GM18870 (cell line): ENCODE measurements at regions not wholly inside any gene's neighbourhood (a gene's known extent, or its start where the extent isn't known, plus 50 kb on each side); places are given as distances from the start of the nearest gene placed in this dataset.

Experiments used
- ATAC-seq: cut with Tn5 transposase; IDR thresholded peaks from one replicate; pipeline ENCODE4 v1.9.1; 2021; ENCODE audit warnings: moderate library complexity; ENCODE audit not compliant: unreplicated experiment

DNA sequence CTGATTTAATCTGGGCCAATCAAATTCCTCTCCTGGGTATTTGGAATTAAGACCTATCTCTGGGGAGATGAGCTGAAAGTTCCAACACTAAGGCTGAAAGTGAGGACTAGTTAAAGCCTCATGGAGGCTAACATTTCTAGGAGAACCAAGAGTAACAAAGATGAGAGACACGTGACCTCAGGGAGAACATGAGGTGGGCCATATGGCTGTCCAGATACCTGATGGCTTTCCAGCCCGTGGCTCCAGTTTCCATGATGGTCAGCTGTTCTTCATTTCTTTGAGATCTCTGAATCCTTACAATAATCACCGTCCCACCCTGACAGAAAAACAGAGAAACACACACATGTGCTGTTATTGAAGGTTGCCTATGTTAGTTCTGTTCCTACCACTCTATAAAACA, 66.1 kb downstream of the LEPR start:
- ATAC-seq = no peak

DNA sequence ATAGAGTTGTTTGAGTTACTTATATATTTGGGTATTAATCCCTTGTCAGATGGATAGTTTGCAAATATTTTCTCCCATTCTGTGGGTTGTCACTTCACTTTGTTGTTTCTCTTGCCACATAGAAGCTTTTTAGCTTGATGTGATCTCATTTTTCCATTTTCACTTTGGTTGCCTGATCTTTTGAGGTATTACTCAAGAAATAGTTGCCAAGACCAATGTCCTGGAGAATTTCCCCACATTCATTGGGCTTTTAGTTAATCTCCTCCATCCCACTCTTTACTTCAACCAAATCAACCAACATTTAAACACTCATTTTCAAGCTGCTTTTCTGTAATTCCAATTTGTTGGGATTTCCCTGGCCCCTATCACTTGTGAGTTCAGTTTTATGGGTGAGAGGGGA, 69.0 kb downstream of the LEPR start:
- ATAC-seq = no peak

DNA sequence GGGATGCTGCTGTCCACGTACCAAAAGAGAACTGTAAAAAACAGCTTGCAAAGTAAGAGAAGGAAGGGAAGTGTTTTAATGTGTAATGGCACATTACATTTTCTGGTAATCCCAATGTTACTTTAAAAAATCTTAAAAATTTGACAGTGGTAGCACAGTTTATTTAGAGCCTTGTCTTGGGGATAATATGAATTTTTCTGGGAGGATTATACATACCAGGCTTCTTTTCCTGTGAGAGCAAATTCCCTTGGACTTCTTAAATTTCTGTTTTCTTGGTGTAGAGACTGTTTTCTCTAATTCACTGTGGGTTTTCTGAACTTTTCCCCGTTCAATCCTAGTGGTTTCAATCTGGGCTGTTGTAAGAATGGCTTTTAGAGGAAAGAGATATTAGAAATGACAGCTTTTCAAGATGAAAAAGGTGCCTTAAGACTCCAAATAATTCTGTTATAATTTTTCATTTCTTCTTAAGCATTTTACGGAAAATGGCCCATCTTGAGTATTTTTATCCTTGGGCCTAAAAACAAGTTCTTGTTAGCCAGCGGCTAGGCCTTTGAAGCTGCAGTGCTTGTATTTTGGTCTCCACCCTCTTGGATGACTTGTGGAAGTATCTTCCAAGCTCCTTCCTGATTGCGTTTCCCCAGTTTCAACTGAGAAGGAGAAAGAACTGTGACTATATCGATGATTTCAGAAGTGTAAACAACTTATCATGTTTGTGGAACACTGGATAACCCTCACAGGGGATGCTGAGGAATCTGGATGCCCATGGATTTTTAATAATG, 70.0 kb downstream of the LEPR start:
- ATAC-seq = no peak

DNA sequence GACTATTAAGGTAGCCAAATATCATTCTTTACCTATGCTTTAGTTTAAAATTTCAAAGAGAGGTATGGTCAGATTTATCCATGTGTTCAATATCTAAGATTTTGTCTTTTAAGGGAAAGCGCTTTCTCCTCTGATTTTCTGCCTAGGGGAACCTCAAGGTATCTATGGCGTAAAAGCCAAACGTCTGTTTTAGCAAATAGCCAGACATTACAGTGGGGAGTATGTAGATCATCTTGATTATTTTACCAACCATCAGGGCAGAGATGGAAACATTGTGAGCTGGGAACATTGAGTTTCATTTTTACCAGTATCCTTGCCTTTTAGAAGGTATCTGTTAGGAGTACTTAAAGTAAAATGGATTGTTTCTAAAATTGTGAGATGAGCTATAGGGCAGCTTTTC, 71.0 kb downstream of the LEPR start:
- no peak for ATAC-seq

DNA sequence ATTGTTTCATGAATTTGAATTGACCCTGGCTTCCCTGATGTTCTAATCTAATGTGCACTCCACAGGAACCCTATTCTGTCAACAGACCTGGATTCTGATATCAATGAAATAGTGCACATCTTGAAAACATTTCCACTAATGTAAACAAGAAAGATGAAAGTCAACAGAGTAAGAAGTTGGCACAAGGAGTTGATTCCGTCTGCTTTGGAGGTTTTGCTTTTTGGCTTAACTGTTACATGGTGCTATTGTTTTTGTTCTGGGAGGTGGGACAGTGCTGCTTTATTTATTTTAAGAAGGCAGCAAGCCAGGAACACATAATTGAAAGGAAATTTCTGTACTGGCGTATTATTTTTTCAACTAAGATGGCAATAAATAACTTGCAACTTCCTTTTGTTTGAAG, 73.3 kb downstream of the LEPR start:
- no peak for ATAC-seq

DNA sequence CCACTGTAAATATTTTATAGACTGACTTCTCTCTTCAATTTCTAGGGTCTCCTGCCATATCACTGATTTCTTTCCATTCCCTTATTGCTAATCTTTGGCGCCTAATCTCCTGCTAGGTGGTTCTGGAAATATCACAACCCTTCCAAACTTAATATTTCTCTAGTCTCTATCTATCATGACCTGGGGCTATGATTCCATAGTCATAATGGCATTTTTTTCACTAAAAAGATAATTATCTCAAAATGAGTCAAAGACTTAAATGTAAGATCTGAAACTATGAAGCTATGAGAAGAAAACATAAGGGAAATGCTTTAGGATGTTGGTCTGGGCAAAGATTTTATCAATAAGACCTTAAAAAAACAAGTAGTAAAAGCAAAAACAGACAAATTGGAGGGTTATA, 74.2 kb downstream of the LEPR start:
- no peak for ATAC-seq

DNA sequence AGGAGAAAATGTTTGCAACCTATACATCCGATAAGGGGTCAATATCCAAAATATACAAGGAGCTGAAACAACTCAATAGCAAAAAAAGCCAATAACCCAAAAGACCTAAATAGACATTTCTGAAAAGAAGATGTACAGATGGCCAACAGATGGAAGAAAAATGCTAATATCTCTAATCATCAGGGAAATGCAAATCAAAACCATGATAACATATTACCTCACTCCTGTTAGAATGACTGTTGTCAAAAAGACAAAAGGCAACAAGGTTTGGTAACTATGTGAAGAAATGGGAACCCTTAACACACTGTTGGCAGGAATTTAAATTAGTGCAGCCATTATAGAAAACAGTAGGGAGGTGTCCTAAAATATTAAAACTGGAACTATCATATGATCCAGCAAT, 74.7 kb downstream of the LEPR start:
- ATAC-seq = no peak

DNA sequence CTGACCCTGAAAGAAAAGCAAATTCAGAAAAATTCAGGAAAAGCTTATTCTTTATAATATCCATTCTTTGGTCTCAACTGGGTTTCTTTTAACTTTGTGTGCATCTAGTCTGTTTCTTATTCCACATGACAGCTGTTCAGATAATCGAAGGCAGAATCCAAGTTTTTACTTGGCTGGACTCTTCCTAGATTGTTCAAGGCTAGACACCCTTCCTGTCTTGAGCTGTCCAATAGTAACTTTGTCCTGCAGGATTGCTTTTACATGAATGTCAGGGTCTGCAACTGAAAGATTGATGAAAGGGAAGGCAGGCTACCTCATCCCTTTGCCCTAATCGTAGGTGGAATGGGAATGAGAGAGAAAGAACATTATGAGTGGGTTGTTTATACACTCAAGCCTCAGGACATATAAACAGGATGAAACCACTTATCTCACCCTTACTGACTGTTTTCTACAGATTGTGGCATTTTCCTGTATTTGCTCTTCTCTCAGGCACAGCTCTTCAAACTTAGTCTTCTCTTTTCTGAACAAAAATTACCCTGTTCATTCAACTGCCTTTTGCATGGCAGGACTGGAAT, 76.9 kb downstream of the LEPR start:
- ATAC-seq = no peak

DNA sequence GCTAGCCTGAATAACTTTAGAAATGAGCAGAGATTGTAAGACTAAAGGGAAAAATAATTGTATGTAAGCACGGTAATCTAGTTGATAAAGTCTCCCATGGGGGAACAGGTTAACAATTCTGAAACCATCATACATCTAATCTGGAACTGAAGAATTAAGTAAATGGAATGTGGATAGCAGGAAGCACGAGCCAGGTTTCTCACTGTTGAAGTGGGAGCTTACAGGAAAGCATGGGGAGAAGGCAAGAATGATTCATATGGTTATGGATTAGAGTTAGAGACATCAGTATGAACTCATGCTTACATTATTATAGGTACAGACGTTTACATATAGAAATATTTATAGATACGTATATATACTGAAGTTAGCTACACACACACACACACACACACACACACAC, 83.0 kb downstream of the LEPR start:
- ATAC-seq = no peak

DNA sequence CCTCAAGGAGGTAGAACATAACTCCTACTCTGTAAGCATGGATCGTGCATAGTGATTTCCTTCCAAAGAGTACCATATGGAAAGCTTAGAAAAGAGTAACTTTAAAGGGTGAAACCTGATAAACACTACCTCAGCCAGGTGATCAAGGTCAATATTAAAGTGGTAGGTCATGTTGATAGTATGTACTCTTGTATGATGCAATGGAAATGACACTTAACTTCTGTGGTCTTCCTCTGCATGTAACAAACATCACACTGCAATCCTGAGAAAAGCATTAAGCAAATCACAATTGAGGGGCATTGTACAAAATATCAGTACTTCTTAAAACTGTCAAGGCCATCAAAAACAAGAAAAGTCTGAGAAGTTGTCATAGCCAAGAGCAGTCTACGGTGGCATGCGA, 83.8 kb downstream of the LEPR start:
- no peak for ATAC-seq

DNA sequence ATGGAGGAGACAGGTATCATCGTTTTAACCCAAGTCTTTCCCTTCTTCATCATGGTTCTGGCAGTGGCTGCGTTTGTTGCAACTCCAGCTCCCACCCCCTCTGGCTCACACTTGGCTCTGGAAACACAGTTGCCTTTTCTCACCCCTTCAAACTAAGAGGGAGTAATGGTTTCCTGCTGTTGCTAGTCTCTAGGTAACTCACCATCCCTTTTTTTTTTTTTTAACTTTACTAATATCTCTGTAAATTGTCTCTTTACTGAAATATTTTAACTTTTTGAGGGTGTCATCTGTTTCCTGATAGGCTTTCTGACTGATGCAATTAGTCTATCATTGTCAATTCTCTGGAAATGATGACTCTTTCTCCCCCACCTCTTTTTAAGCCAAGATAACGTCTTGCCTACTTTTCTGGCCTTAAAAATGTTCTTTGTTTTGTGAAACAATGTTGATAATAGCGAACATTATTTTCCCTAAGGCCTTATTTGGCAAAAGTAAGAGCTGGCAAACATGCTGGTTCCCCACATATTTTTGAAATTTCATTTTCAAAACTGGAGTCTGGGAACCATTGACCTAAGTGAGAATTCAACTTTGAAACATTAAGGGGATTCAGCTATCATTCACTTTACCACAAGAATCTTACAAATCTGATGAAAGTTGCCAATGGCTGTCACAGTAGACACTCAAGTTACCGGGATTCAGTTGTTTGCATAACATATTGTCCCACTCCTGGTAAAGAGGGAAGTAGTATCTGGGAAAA, 85.3 kb downstream of the LEPR start:
- no peak for ATAC-seq

DNA sequence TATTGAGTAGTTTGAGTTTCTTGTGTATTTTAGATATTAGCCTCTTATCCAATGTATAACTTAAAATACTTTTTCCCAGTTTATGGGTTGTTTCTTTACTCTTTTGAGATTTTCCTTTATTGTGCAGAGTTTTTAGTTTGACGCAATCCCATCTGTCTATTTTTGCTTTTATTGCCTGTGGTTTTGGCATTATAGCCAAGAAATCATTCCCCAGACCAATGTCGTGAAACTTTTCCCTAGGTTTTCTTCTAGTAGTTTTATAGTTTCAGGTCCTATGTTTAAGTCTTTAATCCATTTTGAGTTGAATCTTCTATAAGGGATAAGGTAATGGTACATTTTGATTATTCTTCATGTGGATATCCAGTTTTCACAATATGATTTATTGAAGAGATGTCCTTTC, 87.6 kb downstream of the LEPR start:
- ATAC-seq = no peak

DNA sequence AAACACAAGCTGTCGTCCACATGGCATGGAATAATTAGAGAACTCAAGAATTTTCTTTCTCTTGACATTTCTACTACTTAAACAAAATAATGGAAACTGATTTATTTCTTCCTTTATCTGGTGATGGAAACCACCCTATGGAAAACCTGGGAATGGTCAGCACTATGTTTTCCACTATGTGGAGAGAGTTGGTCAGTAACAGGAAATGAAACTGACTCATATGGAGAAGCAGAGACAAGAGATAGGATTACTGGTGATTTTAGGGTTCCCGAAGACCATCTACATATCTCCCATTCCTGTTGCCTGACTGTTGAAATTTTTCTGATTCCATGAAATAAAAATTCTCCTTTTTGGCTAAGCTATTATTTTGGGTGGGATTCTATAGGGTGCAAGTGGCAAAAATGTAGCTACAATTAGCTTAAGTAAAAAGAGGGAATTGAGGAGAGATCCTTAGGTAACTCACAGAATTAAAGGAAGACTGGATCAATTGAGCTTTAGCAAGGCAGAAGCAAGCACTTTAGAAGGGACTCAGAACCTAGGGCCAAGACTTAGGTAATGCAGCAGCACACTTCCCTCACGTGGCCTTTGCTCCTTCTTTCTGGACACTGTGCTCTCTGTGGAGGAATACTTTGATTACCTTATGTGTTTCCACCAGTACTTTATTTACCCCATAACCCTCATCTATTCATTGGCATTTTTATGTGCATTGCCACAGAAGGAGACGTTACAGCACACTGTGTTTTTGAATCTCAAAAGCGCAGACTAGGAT, 89.6 kb downstream of the LEPR start:
- ATAC-seq = no peak

DNA sequence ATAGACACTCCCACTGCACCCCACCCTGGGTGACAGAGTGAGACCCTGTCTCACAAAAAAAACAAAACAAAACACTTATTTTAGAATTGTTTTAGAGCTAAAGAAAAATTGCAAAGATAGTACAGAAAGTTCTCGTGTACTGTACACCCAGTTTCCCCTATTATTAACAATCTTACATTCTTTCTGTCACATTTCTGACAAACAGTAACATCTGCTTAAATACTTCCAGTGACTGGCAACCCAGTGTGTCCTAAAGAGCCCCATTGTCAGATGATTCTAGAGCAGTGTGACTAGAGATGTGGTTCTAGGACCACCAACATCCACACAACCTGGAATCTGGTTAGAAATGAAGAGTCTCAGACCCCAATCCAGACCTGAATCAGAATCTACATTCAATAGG, 90.5 kb downstream of the LEPR start:
- ATAC-seq = no peak

DNA sequence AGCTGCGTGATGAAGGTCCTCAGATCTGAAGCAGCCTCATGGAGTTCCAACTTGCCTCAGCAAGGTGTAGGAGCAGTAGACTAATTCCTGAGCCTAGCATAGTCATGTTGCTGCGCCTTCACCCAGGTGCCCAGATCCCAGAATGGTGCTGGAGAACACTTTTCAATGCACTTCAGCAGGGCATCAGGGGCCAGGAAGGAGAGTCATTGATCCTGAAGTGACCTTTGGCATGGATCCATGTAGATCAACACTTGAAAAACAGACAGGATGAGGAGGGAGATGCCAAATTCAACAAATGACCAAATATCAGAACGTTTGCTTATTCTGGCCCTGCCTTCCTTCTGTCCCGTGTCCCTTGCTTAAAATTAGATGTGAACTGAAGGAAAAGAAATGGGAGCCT, 91.9 kb downstream of the LEPR start:
- no peak for ATAC-seq

DNA sequence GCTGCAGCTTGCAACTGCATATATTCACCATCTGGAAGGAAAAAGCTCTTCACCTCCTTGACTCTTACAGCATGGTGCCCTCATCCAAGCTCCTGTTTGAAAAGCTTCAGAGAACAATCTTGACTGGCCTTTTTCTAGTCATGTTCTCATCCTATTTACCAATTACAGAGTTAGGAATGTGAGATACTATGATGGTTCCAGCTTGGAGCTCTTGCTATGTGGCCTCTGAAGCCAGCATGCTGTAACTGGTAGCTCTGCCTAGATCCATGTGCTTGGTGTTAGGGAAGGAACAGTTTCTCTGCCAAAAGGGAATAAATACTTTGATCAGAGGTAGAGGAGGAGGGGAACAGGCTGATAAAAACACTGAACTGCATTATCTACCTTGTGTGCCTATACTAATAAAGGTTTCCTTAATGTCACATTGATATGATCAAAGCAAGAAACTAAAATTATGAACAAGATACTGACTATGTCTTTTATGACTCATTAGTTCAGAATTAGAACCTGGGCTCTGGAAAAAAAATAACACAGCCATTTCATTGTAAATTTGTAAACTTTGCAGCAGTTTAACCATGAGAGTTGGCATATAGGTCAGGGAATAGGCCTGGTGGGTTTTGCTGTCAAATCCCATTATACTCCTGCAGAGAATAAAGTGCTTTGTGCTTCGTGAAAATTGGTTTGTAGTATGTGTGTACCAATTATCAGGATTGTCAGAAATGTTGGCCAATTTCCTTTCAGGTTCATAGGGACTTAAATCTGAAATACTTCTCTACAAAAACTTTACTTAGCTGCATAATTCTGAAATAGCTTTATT, 92.7 kb downstream of the LEPR start:
- ATAC-seq = no peak

DNA sequence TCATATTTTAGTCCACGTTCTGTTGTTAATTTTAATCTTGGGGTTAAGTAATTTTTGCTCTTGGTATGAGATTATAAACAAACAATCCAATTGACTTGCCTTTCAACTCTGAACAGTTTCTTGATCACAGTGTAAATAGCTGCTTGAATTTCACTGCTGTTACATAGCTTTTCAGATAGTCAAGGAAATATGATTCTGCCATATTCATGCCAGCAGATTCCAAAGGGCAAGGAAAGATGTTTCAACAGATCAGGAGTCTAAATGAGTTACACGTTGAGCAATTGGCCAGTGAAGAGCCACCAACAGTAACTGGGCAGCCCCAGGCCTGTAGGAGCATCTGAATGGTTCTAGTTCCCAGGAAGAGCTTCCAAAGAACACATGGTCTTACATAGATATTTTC, 93.6 kb downstream of the LEPR start:
- no peak for ATAC-seq

DNA sequence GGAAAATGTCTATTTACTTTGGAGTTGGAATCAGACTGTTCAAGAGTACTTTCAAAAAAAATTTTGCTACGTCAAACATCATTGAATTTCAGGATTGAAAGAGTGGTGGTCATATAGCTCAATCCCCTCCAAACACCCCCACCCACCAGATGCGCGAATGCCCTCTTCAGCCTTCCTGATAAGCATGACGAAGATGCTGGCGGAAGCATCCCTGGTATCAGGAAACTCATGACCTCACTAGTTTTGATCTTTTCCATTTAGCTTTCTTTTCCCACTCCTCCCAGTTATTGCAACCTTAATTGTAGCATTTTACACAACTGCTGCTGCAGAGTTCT, 104.4 kb downstream of the LEPR start:
- no peak for ATAC-seq

DNA sequence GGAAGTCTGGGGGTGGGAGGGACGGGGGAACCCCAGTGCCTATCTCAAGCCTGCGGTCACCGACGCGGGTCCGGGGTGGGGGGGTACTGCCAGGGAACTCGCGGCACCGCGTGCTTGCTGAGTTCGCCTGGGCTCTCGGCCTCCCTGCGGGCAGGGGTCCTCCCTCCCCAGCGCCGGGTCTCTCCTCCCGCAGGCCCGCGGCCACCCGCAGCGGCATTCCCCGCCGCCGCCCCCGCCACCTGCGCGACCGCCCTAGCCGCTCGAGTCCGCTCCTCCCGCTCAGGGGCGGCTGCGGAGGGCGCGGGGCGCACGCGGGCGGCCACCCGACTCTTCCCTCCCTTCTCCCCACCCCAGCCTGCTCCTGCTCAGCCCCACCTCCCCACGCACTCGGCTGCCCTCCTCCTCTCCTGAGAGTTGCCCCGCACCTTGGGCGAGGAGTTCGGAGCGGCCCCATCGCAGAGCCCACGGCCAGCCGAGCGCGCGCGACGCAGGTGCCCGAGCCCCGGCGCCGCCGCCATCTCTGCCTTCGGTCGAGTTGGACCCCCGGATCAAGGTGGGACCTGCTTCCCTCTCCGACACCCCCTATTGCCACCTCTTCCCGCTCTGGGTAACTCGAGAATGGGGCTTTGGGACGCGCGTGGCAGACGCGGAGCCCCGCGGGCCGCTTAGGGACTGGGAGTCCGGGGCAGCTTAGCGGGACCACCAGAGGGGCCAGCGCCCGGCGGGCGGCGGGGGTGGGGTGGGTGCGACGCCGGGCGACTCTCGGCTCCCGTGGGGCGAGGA, 105.0 kb downstream of the LEPR start:
- no peak for ATAC-seq

DNA sequence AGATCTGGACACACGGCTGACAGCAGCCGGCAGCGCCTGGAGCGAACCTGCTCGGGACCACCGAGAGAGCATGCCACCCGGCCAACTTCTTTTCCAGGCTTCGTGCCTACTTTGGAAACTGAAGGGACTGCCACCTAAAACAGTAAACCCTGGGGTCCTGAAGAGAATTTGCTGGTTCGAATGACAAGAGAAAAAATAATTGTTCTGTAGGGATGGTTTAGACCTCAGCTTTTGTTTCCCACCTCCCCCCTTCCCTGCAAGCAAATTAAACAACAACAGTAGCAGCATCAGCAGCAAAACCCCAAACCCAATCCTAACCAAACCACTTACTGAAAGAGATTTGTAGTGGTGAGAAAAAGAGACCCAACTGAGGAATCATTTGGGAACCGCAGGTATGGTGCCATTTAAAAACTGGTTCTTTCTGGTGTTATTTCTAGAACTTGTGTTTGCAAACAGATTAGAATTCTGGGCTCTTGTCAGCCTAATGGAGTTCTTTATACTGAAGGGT, 105.6 kb downstream of the LEPR start:
- no peak for ATAC-seq
